ENCODE measurements at regions not wholly inside any gene's neighbourhood (a gene's known extent, or its start where the extent isn't known, plus 50 kb on each side); places are given as distances from the start of the nearest gene placed in this dataset.

GRCh38 chr3:72317491-72317890 is 530.8 kb downstream of the SHQ1 start:
- H3K27ac Mint-ChIP-seq: no peak overlapping the region
- no peaks in the 10 kb centered on the region for H3K4me1 ChIP-seq (ENCODE audit: control insufficient read depth, insufficient read depth, low read length)
- no peak overlapping the region for H3K27ac ChIP-seq (ENCODE audit: low read length)
- no peak for DNase-seq
- no peaks in the 10 kb centered on the region for H3K9me3 ChIP-seq (ENCODE audit: control insufficient read depth, insufficient read depth, low read length)
- intact Hi-C loops (cut with micrococcal nuclease): no loop called here
- no peaks in the 10 kb centered on the region for H3K36me3 ChIP-seq (ENCODE audit: control insufficient read depth, insufficient read depth, low read length)
- no peak for ATAC-seq
- H3K4me3 Mint-ChIP-seq: no peak overlapping the region
- TF ChIP-seq CTCF (IDR thresholded peaks at IDR 0.05): no peak
- peaks cover 0 to 3% of the 10 kb centered on the region in 2 donors for H3K27me3 Mint-ChIP-seq (ENCODE audit: low read depth in 2 of 2)
- H3K4me3 ChIP-seq (ENCODE audit: low read length): no peak overlapping the region
- no peaks in the 10 kb centered on the region for H3K4me1 Mint-ChIP-seq
- 89% methylated on average over 7 of the region's 7 CpGs for WGBS (ENCODE audit: insufficient coverage)
- H3K9me3 Mint-ChIP-seq: no peaks in the 10 kb centered on the region
- no peaks in the 10 kb centered on the region for H3K27me3 ChIP-seq (ENCODE audit: control insufficient read depth, insufficient read depth, low read length)
- no peaks in the 10 kb centered on the region for H3K36me3 Mint-ChIP-seq

DNA sequence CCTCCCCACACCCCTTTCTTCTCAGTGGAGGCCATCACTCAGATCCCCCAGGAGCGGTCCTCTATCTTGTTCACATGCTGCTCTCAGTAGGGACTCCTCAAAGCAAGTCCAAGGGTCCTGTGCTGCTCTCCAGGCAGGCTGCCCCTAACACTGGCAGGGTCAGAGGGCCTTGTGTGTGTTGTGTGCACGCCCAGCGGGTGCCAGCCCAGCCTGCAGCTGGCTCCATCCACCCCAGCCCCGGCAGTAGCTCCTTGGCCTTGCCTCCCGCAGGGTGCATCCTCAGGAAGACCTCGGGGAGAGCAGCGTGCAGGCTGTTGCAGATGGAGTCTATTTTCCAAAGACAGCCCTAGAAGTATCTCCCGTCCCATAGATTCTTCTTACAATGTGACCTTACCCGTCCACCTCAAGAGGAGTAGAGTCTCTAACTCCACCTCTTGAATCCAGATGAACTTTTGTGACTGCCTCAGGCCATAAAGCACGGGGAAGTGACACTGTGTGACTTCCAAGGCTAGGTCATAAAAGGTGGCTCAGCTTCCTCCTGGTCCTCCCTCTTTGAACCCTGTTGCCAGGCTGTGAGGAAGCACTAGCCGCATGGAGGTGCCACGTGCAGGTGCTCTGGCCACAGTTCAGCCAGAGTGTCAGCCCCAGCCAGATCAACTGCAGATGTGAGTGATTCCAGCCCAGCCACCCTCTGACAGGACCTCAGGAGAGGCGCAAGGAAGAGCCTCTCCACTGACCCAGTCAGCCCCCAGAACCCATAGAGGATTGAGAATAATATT is 531.6 kb downstream of the SHQ1 start:
- DNase-seq: no peak
- H3K4me1 Mint-ChIP-seq: no peaks in the 10 kb centered on the region
- WGBS (ENCODE audit: insufficient coverage): 85% methylated on average over 13 of the region's 13 CpGs

DNA sequence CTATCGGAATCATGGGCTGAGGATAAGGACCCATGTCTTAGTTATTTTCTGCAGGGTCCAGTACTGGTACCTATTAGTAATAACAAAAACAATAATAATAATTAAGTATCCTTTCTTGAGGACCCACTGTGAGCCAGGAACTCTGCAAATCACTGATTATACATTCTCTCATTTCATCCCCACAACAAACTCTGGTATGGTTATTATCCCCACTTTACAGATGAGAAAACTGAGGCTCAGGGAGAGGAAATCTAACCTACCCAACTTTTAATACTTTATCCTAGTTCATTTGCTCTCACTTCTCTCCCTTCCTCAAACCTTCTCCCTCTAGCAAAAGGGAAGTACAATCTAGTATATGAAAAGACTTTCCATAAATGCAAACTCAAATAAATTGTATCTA is 528.4 kb upstream of the PROK2 start:
- Histone ChIP-seq H3K27me3 (ENCODE audit: control insufficient read depth, insufficient read depth, low read length) (no peaks in the 10 kb centered on the region), H3K27ac (ENCODE audit: low read length) (no peak overlapping the region), H3K4me1 (ENCODE audit: control insufficient read depth, insufficient read depth, low read length) (peaks cover 19% of the 10 kb centered on the region), H3K36me3 (ENCODE audit: control insufficient read depth, insufficient read depth, low read length) (no peaks in the 10 kb centered on the region), H3K9me3 (ENCODE audit: control insufficient read depth, insufficient read depth, low read length) (no peaks in the 10 kb centered on the region), H3K4me3 (ENCODE audit: low read length) (no peak overlapping the region)
- no peak for DNase-seq
- no peak overlapping the region for H3K4me3 Mint-ChIP-seq
- TF ChIP-seq CTCF (IDR thresholded peaks at IDR 0.05): no peak
- no peak for ATAC-seq
- no peak overlapping the region for H3K27ac Mint-ChIP-seq
- intact Hi-C loops (cut with micrococcal nuclease): no loop called here
- H3K36me3 Mint-ChIP-seq: no peaks in the 10 kb centered on the region
- H3K4me1 Mint-ChIP-seq: peaks cover 6 to 13% of the 10 kb centered on the region in 2 donors
- H3K9me3 Mint-ChIP-seq: no peaks in the 10 kb centered on the region
- H3K27me3 Mint-ChIP-seq (ENCODE audit: low read depth in 2 of 2): peaks cover 0 to 3% of the 10 kb centered on the region in 2 donors
- WGBS (ENCODE audit: insufficient coverage): 100% methylated on average over 1 of the region's 1 CpG

More for the DNA sequence above, 531.6 kb downstream of the SHQ1 start:
- TF ChIP-seq CTCF (IDR thresholded peaks at IDR 0.05): no peak
- intact Hi-C loops (cut with micrococcal nuclease): no loop called here
- peaks cover 0 to 3% of the 10 kb centered on the region in 2 donors for H3K27me3 Mint-ChIP-seq (ENCODE audit: low read depth in 2 of 2)
- Histone ChIP-seq H3K4me3 (ENCODE audit: low read length) (no peak overlapping the region), H3K36me3 (ENCODE audit: control insufficient read depth, insufficient read depth, low read length) (no peaks in the 10 kb centered on the region), H3K27ac (ENCODE audit: low read length) (no peak overlapping the region), H3K27me3 (ENCODE audit: control insufficient read depth, insufficient read depth, low read length) (no peaks in the 10 kb centered on the region), H3K4me1 (ENCODE audit: control insufficient read depth, insufficient read depth, low read length) (no peaks in the 10 kb centered on the region), H3K9me3 (ENCODE audit: control insufficient read depth, insufficient read depth, low read length) (no peaks in the 10 kb centered on the region)
- H3K9me3 Mint-ChIP-seq: no peaks in the 10 kb centered on the region
- no peak for ATAC-seq
- no peak overlapping the region for H3K27ac Mint-ChIP-seq
- no peak overlapping the region for H3K4me3 Mint-ChIP-seq
- no peaks in the 10 kb centered on the region for H3K36me3 Mint-ChIP-seq

GRCh38 chr3:72312339-72312738 is 527.4 kb upstream of the PROK2 start:
- Mint-ChIP-seq H3K36me3 (no peaks in the 10 kb centered on the region), H3K4me3 (no peak overlapping the region), H3K4me1 (peaks cover 10 to 16% of the 10 kb centered on the region in 2 donors), H3K27ac (no peak overlapping the region), H3K9me3 (no peaks in the 10 kb centered on the region), H3K27me3 (ENCODE audit: low read depth in 2 of 2) (peaks cover 0 to 3% of the 10 kb centered on the region in 2 donors)
- Histone ChIP-seq H3K9me3 (ENCODE audit: control insufficient read depth, insufficient read depth, low read length) (no peaks in the 10 kb centered on the region), H3K27me3 (ENCODE audit: control insufficient read depth, insufficient read depth, low read length) (no peaks in the 10 kb centered on the region), H3K4me3 (ENCODE audit: low read length) (no peak overlapping the region), H3K4me1 (ENCODE audit: control insufficient read depth, insufficient read depth, low read length) (peaks cover 19% of the 10 kb centered on the region), H3K27ac (ENCODE audit: low read length) (no peak overlapping the region), H3K36me3 (ENCODE audit: control insufficient read depth, insufficient read depth, low read length) (no peaks in the 10 kb centered on the region)
- 71% methylated on average over 5 of the region's 6 CpGs for WGBS (ENCODE audit: insufficient coverage)
- TF ChIP-seq CTCF (IDR thresholded peaks at IDR 0.05): no peak
- intact Hi-C loops (cut with micrococcal nuclease): no loop called here
- DNase-seq (no peak), ATAC-seq (no peak)
